Thoracic aorta (tissue), 2 donors: ENCODE measurements at regions not wholly inside any gene's neighbourhood (a gene's known extent, or its start where the extent isn't known, plus 50 kb on each side); places are given as distances from the start of the nearest gene placed in this dataset.

Source experiments
- ATAC-seq: fragments of 150-250 bp; one replicate; pipeline ENCODE4 v1.8.0; 2017; ENCODE audit warnings: low read depth; ENCODE audit not compliant: insufficient number of reproducible peaks, low FRiP score
- DNase-seq: peaks from one replicate; pipeline ENCODE4 v3.0.0-alpha.2; 2020; ENCODE audit warnings: low spot score
- H3K27ac ChIP-seq, 2 donors: fragments of 200-600 bp; sonication (generic); 1 replicate in 1 of 2; 2 replicates in 1 of 2; pipeline ENCODE4 v1.5.1; 2016; ENCODE audit warnings: mild to moderate bottlenecking in 2 of 2, moderate library complexity in 2 of 2
- H3K27me3 ChIP-seq: fragments of 200-600 bp; sonication (generic); replicated peaks from 2 replicates; pipeline ENCODE4 v1.6.0; 2016; ENCODE audit warnings: mild to moderate bottlenecking; ENCODE audit not compliant: insufficient read depth
- H3K36me3 ChIP-seq: fragments of 200-600 bp; sonication (generic); one replicate; pipeline ENCODE4 v1.5.1; 2016
- H3K4me1 ChIP-seq, 2 donors: fragments of 200-600 bp; sonication (generic); 1 replicate in 1 of 2; 2 replicates in 1 of 2; pipeline versions ENCODE4 v1.5.1 to v1.6.0; 2016; ENCODE audit warnings: low read depth in 2 of 2, mild to moderate bottlenecking in 1 of 2; ENCODE audit not compliant: control insufficient read depth in 1 of 2
- H3K4me3 ChIP-seq: fragments of 200-600 bp; sonication (generic); 2 replicates; pipeline ENCODE4 v1.5.1; 2016; ENCODE audit warnings: mild to moderate bottlenecking
- H3K9me3 ChIP-seq: fragments of 200-600 bp; sonication (generic); 2 replicates; pipeline ENCODE4 v1.5.1; 2016
- TF ChIP-seq, protein P1 (sequence below): fragments of 200-600 bp; sonication (generic); IDR thresholded peaks from one replicate; pipeline ENCODE4 v1.5.1; 2019; ENCODE audit warnings: antibody characterized with exemption

DNA sequence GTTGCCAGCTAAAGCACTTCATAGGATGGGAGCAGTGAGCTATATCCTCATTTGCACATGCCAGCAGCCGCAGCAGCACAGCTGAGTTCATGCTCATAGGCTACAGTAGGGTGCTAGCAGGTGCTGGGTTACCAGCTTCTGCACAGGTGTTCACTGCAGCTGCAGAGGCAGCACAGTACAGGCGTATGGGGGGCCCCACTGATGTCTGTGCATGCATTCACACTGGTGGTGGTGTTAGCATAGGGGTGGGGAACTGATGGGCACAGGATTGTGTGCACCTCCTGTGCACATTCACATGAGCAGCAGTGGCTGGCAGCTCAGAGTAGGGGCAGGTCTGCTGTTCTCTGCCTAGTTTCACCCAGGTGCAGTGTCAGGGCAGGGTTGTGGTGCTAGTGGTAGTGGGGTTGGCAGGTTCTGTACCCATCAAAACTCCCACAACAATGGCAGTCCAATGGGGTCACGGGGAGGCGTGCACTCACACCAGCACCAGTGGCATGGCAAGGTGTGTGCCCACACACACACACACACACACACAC is 58.9 kb upstream of the IRAK1BP1 start:
- H3K9me3 ChIP-seq = no peaks in the 10 kb centered on the region

DNA sequence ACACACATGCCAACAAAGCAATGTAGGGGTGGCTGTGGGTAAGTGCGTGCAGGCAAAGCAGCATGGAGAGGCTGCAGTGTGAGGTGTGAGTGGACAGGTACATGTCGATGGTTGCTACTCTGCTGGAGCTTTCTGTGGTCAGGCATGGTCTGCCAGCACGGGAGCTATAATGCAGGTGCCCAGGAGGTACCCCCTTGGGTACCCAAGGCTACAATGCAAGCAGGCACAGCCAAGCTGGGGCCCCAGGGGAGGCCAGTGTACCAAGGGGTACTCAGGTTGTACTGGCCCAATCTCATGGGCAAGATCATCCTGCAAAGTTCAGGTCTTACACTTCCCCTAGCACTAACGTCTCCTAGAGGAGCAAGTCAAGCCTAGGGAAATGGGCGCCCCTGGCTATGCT is 58.4 kb upstream of the IRAK1BP1 start:
- H3K9me3 ChIP-seq = no peaks in the 10 kb centered on the region
- H3K27ac ChIP-seq = no peak overlapping the region
- no peak overlapping the region for H3K4me3 ChIP-seq
- TF ChIP-seq, protein P1, sequence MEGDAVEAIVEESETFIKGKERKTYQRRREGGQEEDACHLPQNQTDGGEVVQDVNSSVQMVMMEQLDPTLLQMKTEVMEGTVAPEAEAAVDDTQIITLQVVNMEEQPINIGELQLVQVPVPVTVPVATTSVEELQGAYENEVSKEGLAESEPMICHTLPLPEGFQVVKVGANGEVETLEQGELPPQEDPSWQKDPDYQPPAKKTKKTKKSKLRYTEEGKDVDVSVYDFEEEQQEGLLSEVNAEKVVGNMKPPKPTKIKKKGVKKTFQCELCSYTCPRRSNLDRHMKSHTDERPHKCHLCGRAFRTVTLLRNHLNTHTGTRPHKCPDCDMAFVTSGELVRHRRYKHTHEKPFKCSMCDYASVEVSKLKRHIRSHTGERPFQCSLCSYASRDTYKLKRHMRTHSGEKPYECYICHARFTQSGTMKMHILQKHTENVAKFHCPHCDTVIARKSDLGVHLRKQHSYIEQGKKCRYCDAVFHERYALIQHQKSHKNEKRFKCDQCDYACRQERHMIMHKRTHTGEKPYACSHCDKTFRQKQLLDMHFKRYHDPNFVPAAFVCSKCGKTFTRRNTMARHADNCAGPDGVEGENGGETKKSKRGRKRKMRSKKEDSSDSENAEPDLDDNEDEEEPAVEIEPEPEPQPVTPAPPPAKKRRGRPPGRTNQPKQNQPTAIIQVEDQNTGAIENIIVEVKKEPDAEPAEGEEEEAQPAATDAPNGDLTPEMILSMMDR = no peak
- no peaks in the 10 kb centered on the region for H3K4me1 ChIP-seq
- H3K27me3 ChIP-seq = no peaks in the 10 kb centered on the region
- no peak for ATAC-seq
- no peaks in the 10 kb centered on the region for H3K36me3 ChIP-seq
- DNase-seq = no peak

More for the DNA sequence above, 58.9 kb upstream of the IRAK1BP1 start:
- H3K4me1 ChIP-seq = no peaks in the 10 kb centered on the region
- no peaks in the 10 kb centered on the region for H3K36me3 ChIP-seq
- no peak overlapping the region for H3K27ac ChIP-seq
- DNase-seq = no peak
- TF ChIP-seq, protein P1 = no peak
- no peak overlapping the region for H3K4me3 ChIP-seq
- ATAC-seq = no peak
- no peaks in the 10 kb centered on the region for H3K27me3 ChIP-seq

DNA sequence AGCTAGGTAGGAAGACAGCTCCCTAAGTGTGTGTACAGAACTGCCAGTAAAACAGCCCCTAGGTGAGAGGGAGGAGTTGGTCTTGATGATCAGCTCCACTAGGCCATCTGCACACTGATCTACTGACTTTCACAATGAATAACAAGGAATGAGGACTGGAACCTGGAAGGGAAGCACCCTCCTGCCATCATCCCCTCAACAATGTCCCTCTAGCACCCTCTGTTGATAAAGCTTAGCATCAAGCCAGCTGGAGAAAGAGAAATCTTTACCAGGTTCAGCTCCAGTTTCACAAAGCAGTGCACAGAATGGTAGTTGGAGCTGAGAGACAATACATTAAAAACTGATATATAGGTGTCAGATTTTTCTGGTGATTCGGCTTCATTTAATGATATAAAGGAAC is 57.2 kb upstream of the IRAK1BP1 start:
- TF ChIP-seq, protein P1 = peak; percentile 9
- Histone ChIP-seq H3K36me3 (no peaks in the 10 kb centered on the region), H3K4me1 (no peaks in the 10 kb centered on the region), H3K4me3 (no peak overlapping the region), H3K27ac (no peak overlapping the region), H3K9me3 (no peaks in the 10 kb centered on the region), H3K27me3 (no peaks in the 10 kb centered on the region)
- no peak for DNase-seq
- no peak for ATAC-seq

DNA sequence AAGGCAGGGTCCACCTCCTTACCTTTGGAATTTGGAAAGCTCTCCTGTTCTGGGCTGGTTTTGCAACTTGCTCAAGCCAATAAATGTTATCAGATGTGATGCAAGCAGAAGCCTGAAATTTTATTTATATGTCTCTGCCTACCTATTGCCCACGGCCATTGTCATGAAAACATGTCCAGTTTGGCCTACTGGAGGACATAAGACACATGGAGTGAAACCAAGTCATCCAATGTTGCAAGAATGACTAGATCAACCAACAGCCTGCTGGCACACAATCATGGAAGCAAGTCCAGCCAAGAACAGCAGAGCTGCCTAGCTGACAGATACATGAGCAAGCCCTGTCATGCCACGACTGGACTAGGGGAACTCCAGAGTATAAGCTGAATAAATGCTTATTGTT is 56.7 kb upstream of the IRAK1BP1 start:
- ATAC-seq = no peak
- no peak for DNase-seq
- no peaks in the 10 kb centered on the region for H3K4me1 ChIP-seq
- no peaks in the 10 kb centered on the region for H3K36me3 ChIP-seq
- no peaks in the 10 kb centered on the region for H3K9me3 ChIP-seq
- H3K4me3 ChIP-seq = no peak overlapping the region
- H3K27me3 ChIP-seq = no peaks in the 10 kb centered on the region
- H3K27ac ChIP-seq = no peak overlapping the region
- TF ChIP-seq, protein P1 = no peak
